Fibroblast of lung (primary cell): ENCODE measurements at regions not wholly inside any gene's neighbourhood (a gene's known extent, or its start where the extent isn't known, plus 50 kb on each side); places are given as distances from the start of the nearest gene placed in this dataset.

Experiments used
- DNase-seq, 2 donors: peaks; one replicate each; pipeline versions ENCODE4 v3.0.0 to v3.0.0-alpha.2; 2010; ENCODE audit warnings: low read depth in 2 of 2
- H2AFZ ChIP-seq: 2 replicates; pipeline ENCODE4 v1.5.1; 2012; ENCODE audit warnings: low read length, control low read depth, inconsistent platforms
- H3K27ac ChIP-seq: 2 replicates; pipeline ENCODE4 v1.5.1; 2011; ENCODE audit warnings: low read length, control low read depth; ENCODE audit not compliant: insufficient read depth
- H3K27me3 ChIP-seq: 2 replicates; pipeline ENCODE4 v1.5.1; 2011; ENCODE audit warnings: mild to moderate bottlenecking, low read length; ENCODE audit not compliant: control insufficient read depth, insufficient read depth
- H3K36me3 ChIP-seq: 2 replicates; pipeline ENCODE4 v1.5.1; 2011; ENCODE audit warnings: low read length; ENCODE audit not compliant: control insufficient read depth, insufficient read depth
- H3K4me1 ChIP-seq: 2 replicates; pipeline ENCODE4 v1.5.1; 2011; ENCODE audit warnings: low read length; ENCODE audit not compliant: control insufficient read depth, insufficient read depth; ENCODE audit errors: extremely low read depth
- H3K4me2 ChIP-seq: 2 replicates; pipeline ENCODE4 v1.5.1; 2011; ENCODE audit warnings: low read length, control low read depth; ENCODE audit not compliant: insufficient read depth; ENCODE audit errors: extremely low read depth
- H3K4me3 ChIP-seq, 4 experiments: fragments of 200-600 bp in 1 of 4; sonication (generic) in 1 of 4; replicated peaks in 1 of 4; 2 replicates each; pipeline ENCODE4 v1.5.1; 2011 to 2016; ENCODE audit warnings: low read length in 4 of 4, low read depth in 3 of 4, mild to moderate bottlenecking in 3 of 4, control low read depth in 2 of 4, inconsistent platforms in 1 of 4, mixed read lengths in 1 of 4; ENCODE audit not compliant: insufficient read depth in 1 of 4; ENCODE audit errors: control extremely low read depth in 1 of 4
- H3K79me2 ChIP-seq: 2 replicates; pipeline ENCODE4 v1.5.1; 2012; ENCODE audit warnings: mild to moderate bottlenecking, low read length, inconsistent platforms; ENCODE audit not compliant: control insufficient read depth, insufficient read depth
- H3K9ac ChIP-seq: 2 replicates; pipeline ENCODE4 v1.5.1; 2011; ENCODE audit warnings: mild to moderate bottlenecking, low read length, control low read depth; ENCODE audit not compliant: insufficient read depth
- H3K9me3 ChIP-seq: 2 replicates; pipeline ENCODE4 v1.5.1; 2012; ENCODE audit warnings: low read depth, low read length; ENCODE audit not compliant: control insufficient read depth, insufficient read depth
- H4K20me1 ChIP-seq: 2 replicates; pipeline ENCODE4 v1.5.1; 2011; ENCODE audit warnings: low read length; ENCODE audit not compliant: control insufficient read depth, insufficient read depth; ENCODE audit errors: extremely low read depth
- EZH2 ChIP-seq: IDR thresholded peaks from 2 replicates; pipeline ENCODE4 v1.5.1; 2012; ENCODE audit warnings: low read length, control low read depth, mild to moderate bottlenecking; ENCODE audit errors: missing control alignments
- TF ChIP-seq, protein P1 (sequence below), 2 donors: IDR thresholded peaks in 1 of 2; conservative IDR thresholded peaks in 1 of 2; 1 replicate in 1 of 2; 2 replicates in 1 of 2; pipeline ENCODE4 v1.5.1; 2011 to 2012; ENCODE audit warnings: low read length in 2 of 2, control low read depth in 1 of 2, inconsistent platforms in 1 of 2, low read depth in 1 of 2, mild to moderate bottlenecking in 1 of 2

DNA sequence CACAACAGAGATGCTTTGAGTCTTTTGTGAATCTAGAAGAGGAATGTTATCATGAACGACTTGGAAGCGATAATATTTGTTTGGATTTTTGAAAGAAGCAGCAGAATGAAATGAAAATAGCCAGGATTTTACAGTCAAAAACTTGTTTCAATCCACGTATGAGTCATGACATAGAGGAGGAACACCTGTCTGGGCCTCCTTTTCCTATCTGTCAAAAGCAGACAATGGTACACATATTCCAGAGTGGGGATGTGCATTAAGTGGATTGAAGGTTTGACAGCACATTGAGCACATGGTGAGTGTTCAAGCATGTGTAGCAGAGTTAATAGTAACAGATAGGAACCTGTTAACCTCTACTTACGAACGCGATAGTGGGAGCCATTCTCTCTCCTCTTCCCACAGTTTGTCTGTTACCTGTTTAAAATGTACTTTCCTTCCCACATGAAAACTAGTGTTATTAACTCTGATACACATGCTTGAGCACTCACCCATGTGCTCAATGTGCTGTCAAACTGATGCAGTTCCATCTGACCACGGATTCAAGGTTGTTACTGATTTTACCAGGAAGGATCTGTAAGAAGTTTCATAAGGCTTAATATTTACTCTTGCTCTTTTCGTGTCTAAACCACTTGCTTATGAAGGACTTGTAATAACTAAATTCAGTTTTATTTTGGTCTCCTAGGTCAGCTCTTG is 863.4 kb upstream of the SOX11 start:
- H3K27ac ChIP-seq = no peak overlapping the region
- H3K4me1 ChIP-seq = no peaks in the 10 kb centered on the region
- DNase-seq = no peak
- H3K79me2 ChIP-seq = no peaks in the 10 kb centered on the region
- H3K27me3 ChIP-seq = no peaks in the 10 kb centered on the region
- TF ChIP-seq, protein P1, sequence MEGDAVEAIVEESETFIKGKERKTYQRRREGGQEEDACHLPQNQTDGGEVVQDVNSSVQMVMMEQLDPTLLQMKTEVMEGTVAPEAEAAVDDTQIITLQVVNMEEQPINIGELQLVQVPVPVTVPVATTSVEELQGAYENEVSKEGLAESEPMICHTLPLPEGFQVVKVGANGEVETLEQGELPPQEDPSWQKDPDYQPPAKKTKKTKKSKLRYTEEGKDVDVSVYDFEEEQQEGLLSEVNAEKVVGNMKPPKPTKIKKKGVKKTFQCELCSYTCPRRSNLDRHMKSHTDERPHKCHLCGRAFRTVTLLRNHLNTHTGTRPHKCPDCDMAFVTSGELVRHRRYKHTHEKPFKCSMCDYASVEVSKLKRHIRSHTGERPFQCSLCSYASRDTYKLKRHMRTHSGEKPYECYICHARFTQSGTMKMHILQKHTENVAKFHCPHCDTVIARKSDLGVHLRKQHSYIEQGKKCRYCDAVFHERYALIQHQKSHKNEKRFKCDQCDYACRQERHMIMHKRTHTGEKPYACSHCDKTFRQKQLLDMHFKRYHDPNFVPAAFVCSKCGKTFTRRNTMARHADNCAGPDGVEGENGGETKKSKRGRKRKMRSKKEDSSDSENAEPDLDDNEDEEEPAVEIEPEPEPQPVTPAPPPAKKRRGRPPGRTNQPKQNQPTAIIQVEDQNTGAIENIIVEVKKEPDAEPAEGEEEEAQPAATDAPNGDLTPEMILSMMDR (conservative IDR thresholded peaks at IDR 0.05 in 1 of 2, IDR thresholded peaks at IDR 0.05 in 1 of 2; ENCODE audit: low read depth in 1 of 2, low read length in 2 of 2) = no peak
- TF ChIP-seq EZH2 = no peak
- H3K4me2 ChIP-seq = no peak overlapping the region
- H3K9ac ChIP-seq = no peak overlapping the region
- H4K20me1 ChIP-seq = no peaks in the 10 kb centered on the region
- H3K9me3 ChIP-seq = no peaks in the 10 kb centered on the region
- no peak overlapping the region for H3K4me3 ChIP-seq
- H3K36me3 ChIP-seq = no peaks in the 10 kb centered on the region
- H2AFZ ChIP-seq = no peak overlapping the region

DNA sequence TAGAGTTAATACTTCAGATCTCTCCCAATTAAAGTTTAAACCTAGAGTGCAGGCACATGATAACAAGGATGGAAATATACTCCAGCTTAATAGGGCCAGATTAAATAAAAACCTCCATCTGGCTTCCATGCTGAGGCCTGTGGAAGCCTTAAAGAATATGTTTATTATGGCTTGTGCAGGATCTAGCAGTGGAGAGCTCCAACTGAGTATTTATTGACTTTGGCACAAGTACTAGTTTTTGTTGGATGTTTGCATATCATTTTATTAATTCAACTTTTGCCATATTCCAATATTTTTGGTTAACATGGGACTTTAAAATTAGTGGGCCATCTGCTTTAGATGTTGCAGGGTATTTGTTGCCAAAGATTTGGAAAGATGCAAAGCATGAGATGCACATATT is 860.4 kb upstream of the SOX11 start:
- H3K4me1 ChIP-seq = no peaks in the 10 kb centered on the region
- H3K27ac ChIP-seq = no peak overlapping the region

DNA sequence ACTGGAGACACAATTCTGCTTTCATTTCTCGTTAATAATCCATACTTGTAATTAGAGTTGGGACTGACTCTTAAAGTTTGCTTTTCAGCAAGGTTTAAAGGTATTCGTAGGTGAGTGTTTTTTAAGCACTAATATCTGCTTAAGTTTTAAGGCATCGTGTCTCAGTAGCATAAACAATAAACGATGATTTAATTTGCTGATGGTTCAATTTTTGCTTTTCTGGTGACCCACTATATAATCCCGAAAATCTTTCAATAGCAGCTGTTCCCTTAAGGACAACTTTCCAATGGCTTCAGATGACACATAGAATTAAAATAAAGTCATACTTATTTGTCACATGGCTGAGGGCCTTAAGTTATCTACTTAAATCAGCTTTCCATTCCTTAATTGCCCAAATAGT is 859.5 kb upstream of the SOX11 start:
- Histone ChIP-seq H2AFZ (no peak overlapping the region), H3K79me2 (no peaks in the 10 kb centered on the region), H3K4me1 (no peaks in the 10 kb centered on the region), H3K9me3 (no peaks in the 10 kb centered on the region), H3K27ac (no peak overlapping the region), H4K20me1 (no peaks in the 10 kb centered on the region), H3K36me3 (no peaks in the 10 kb centered on the region), H3K4me3 (no peak overlapping the region), H3K9ac (no peak overlapping the region), H3K4me2 (no peak overlapping the region), H3K27me3 (no peaks in the 10 kb centered on the region)
- TF ChIP-seq, protein P1 (conservative IDR thresholded peaks at IDR 0.05 in 1 of 2, IDR thresholded peaks at IDR 0.05 in 1 of 2; ENCODE audit: low read depth in 1 of 2, low read length in 2 of 2) = no peak
- TF ChIP-seq EZH2 = no peak
- DNase-seq = no peak

More for the DNA sequence above, 860.4 kb upstream of the SOX11 start:
- H3K4me2 ChIP-seq = no peak overlapping the region
- no peak overlapping the region for H3K9ac ChIP-seq
- TF ChIP-seq, protein P1 (conservative IDR thresholded peaks at IDR 0.05 in 1 of 2, IDR thresholded peaks at IDR 0.05 in 1 of 2; ENCODE audit: low read depth in 1 of 2, low read length in 2 of 2) = no peak
- no peak for TF ChIP-seq EZH2
- H3K4me3 ChIP-seq = no peak overlapping the region
- no peaks in the 10 kb centered on the region for H3K79me2 ChIP-seq
- no peaks in the 10 kb centered on the region for H3K36me3 ChIP-seq
- no peak overlapping the region for H2AFZ ChIP-seq
- peak in 1 of 2 donors; percentile 47 for DNase-seq
- H3K27me3 ChIP-seq = no peaks in the 10 kb centered on the region
- no peaks in the 10 kb centered on the region for H3K9me3 ChIP-seq
- no peaks in the 10 kb centered on the region for H4K20me1 ChIP-seq
